Activated CD4-positive, alpha-beta T cell treated with anti-CD3 and anti-CD28 coated beads, Interleukin-2, amount 10 ng/mL, durations not matched to agents 7 days and 5 days (primary cell): ENCODE measurements at regions not wholly inside any gene's neighbourhood (a gene's known extent, or its start where the extent isn't known, plus 50 kb on each side); places are given as distances from the start of the nearest gene placed in this dataset.
"Not testable (repeated sequence)": the region's sequence is repeated elsewhere in the genome, so short reads cannot be mapped to it uniquely, and the experiment has no call there.

Experiments
- CTCF ChIA-PET: fragments of 350-600 bp; sonication (Branson Sonifier 250); formaldehyde crosslinking; loops from one replicate; lab custom pipeline; 2021; ENCODE audit warnings: antibody characterized with exemption; lab: Charles Lee
- POLR2A ChIA-PET: fragments of 350-600 bp; sonication (Branson Sonifier 250); formaldehyde crosslinking; loops from one replicate; lab custom pipeline; 2021; ENCODE audit warnings: antibody characterized with exemption; lab: Charles Lee
- DNase-seq: peaks from one replicate; pipeline ENCODE4 v3.0.0-alpha.2; 2020
- H3K27ac Mint-ChIP-seq: one replicate; pipeline ENCODE4 v1.8.0; 2021; ENCODE audit warnings: mild to moderate bottlenecking, moderate library complexity, mixed read lengths
- H3K27me3 Mint-ChIP-seq: one replicate; pipeline ENCODE4 v1.8.0; 2021; ENCODE audit warnings: mixed read lengths
- H3K36me3 Mint-ChIP-seq: one replicate; pipeline ENCODE4 v1.8.0; 2021; ENCODE audit warnings: low read depth, mixed read lengths
- H3K4me1 Mint-ChIP-seq: one replicate; pipeline ENCODE4 v1.8.0; 2021; ENCODE audit warnings: mixed read lengths
- H3K4me3 Mint-ChIP-seq: one replicate; pipeline ENCODE4 v1.8.0; 2021; ENCODE audit warnings: mild to moderate bottlenecking, moderate library complexity, mixed read lengths
- H3K9me3 Mint-ChIP-seq: one replicate; pipeline ENCODE4 v1.8.0; 2021; ENCODE audit warnings: mixed read lengths

GRCh38 chr6:169370666-169371343 lies 117.2 kb upstream of the THBS2 start:
- ChIA-PET CTCF (no interaction called here), POLR2A (no interaction called here)
- no peaks in the 10 kb centered on the region for H3K27me3 Mint-ChIP-seq
- H3K9me3 Mint-ChIP-seq = peaks cover 2% of the 10 kb centered on the region
- no peak overlapping the region for H3K4me3 Mint-ChIP-seq
- H3K36me3 Mint-ChIP-seq = no peaks in the 10 kb centered on the region
- H3K27ac Mint-ChIP-seq = no peak overlapping the region
- DNase-seq = no peak
- no peaks in the 10 kb centered on the region for H3K4me1 Mint-ChIP-seq

GRCh38 chr6:169370054-169370453 lies 116.4 kb upstream of the THBS2 start:
- Mint-ChIP-seq H3K4me3 (no peak overlapping the region), H3K27me3 (no peaks in the 10 kb centered on the region), H3K4me1 (no peaks in the 10 kb centered on the region), H3K27ac (no peak overlapping the region), H3K9me3 (no peaks in the 10 kb centered on the region), H3K36me3 (no peaks in the 10 kb centered on the region)
- no peak for DNase-seq
- ChIA-PET CTCF (no interaction called here), POLR2A (no interaction called here)

DNA sequence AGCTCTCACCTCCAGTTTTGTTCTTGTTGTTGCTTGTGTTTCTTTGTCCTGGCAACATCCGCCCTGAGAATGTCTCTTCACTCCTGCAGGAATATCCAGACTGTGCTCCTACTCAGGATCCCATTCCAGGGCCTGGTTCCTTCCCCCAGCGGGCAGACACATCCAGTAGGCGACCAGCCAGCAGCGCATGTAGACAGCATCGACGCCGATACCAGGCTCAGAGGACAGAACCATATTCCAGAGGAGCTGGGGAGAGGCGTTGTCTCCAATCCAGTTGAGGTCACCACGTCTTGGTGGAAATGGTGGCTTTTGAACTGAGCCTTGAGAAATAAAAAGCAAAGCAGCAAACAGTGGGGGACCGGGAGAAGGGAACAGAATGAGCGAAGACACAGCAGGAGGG lies 114.6 kb upstream of the THBS2 start:
- DNase-seq = no peak
- CTCF ChIA-PET = no interaction called here
- H3K36me3 Mint-ChIP-seq = no peaks in the 10 kb centered on the region
- POLR2A ChIA-PET = no interaction called here
- H3K4me1 Mint-ChIP-seq = no peaks in the 10 kb centered on the region
- no peak overlapping the region for H3K4me3 Mint-ChIP-seq
- H3K27me3 Mint-ChIP-seq = no peaks in the 10 kb centered on the region
- H3K9me3 Mint-ChIP-seq = no peaks in the 10 kb centered on the region
- H3K27ac Mint-ChIP-seq = no peak overlapping the region

- no peaks in the 10 kb centered on the region for H3K36me3 Mint-ChIP-seq
- H3K9me3 Mint-ChIP-seq = no peaks in the 10 kb centered on the region
- ChIA-PET CTCF (no interaction called here), POLR2A (no interaction called here)
- H3K4me3 Mint-ChIP-seq = no peak overlapping the region
- no peaks in the 10 kb centered on the region for H3K27me3 Mint-ChIP-seq
- no peak for DNase-seq
- no peaks in the 10 kb centered on the region for H3K4me1 Mint-ChIP-seq
- H3K27ac Mint-ChIP-seq = no peak overlapping the region
Measured at GRCh38 chr6:169367507-169367906, 113.9 kb upstream of the THBS2 start.

DNA sequence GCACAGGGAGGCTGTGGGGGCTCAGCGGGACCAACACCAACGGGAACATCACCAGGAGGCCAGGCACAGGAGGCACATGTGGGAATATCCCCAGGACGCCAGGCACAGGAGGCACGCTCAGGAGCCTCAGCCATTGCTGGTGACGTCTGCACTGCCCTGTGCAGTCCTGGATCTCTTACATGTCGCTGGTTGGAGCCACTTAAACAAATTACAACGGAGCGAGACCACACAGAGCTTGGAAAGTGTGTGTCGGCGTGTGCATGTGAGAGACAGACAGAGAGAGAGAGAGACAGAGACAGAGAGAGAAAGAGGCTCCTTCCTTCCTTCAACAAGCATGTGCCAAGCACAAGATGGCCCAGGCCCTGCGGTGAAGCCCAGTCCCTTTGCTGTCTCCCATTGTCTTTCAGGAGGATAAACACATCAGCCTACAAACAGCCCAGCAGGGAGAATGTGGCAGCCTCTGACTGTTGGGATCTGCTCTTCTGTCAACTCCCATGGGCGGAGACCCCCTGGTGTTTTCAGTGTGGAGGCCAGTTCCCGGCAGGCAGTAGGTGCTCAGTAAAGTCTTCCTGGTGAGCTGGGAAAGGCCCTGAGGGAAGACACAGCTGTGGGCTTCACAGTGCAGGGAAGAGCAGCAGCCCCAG lies 112.7 kb upstream of the THBS2 start:
- no peaks in the 10 kb centered on the region for H3K9me3 Mint-ChIP-seq
- no peak for DNase-seq
- no peak overlapping the region for H3K4me3 Mint-ChIP-seq
- no peaks in the 10 kb centered on the region for H3K36me3 Mint-ChIP-seq
- POLR2A ChIA-PET = no interaction called here
- CTCF ChIA-PET = interaction anchor here (0.7 kb wide), 1 partner anchor 931 kb away, joined by 4 read pairs; no protein-coding TSS in a partner anchor
- no peaks in the 10 kb centered on the region for H3K4me1 Mint-ChIP-seq
- no peaks in the 10 kb centered on the region for H3K27me3 Mint-ChIP-seq
- no peak overlapping the region for H3K27ac Mint-ChIP-seq

- POLR2A ChIA-PET = no interaction called here
- H3K4me3 Mint-ChIP-seq = no peak overlapping the region
Measured at GRCh38 chr6:169365567-169366257, 112.1 kb upstream of the THBS2 start.

GRCh38 chr6:169363590-169363989 lies 109.9 kb upstream of the THBS2 start:
- ChIA-PET POLR2A (no interaction called here), CTCF (no interaction called here)
- H3K27ac Mint-ChIP-seq = no peak overlapping the region
- no peaks in the 10 kb centered on the region for H3K36me3 Mint-ChIP-seq
- no peaks in the 10 kb centered on the region for H3K4me1 Mint-ChIP-seq
- DNase-seq = no peak
- H3K9me3 Mint-ChIP-seq = no peaks in the 10 kb centered on the region
- H3K4me3 Mint-ChIP-seq = no peak overlapping the region
- H3K27me3 Mint-ChIP-seq = no peaks in the 10 kb centered on the region

More at GRCh38 chr6:169365567-169366257, 112.1 kb upstream of the THBS2 start:
- Mint-ChIP-seq H3K27ac (no peak overlapping the region), H3K9me3 (no peaks in the 10 kb centered on the region), H3K27me3 (no peaks in the 10 kb centered on the region), H3K36me3 (no peaks in the 10 kb centered on the region), H3K4me1 (no peaks in the 10 kb centered on the region)
- CTCF ChIA-PET = interaction anchor here (0.7 kb wide), 1 partner anchor 931 kb away, joined by 4 read pairs; no protein-coding TSS in a partner anchor
- DNase-seq = no peak

- Mint-ChIP-seq H3K4me1 (no peaks in the 10 kb centered on the region), H3K27ac (no peak overlapping the region), H3K27me3 (no peaks in the 10 kb centered on the region), H3K36me3 (no peaks in the 10 kb centered on the region), H3K4me3 (no peak overlapping the region), H3K9me3 (no peaks in the 10 kb centered on the region)
- POLR2A ChIA-PET = no interaction called here
- CTCF ChIA-PET = no interaction called here
- no peak for DNase-seq
Measured at GRCh38 chr6:169362501-169363121, 109.0 kb upstream of the THBS2 start.

DNA sequence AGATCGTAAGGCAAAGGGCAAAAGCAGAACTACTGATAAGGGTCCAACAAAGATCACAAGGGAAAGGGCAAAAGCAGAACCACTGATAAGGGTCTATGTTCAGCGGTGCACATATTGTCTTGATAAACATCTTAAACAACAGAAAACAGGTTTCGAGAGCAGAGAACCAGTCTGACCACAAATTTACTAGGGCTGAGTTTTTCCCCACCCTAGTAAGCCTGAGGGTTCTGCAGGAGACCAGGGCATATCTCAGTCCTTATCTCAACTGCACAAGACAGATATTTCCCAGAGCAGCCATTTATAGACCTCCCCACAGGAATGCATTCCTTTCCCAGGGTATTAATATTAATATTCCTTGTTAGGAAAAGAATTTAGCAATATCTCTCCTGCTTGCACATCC lies 101.4 kb upstream of the THBS2 start:
- H3K27me3 Mint-ChIP-seq, H3K4me3 Mint-ChIP-seq, POLR2A ChIA-PET, H3K4me1 Mint-ChIP-seq, H3K27ac Mint-ChIP-seq, DNase-seq, H3K9me3 Mint-ChIP-seq, CTCF ChIA-PET, H3K36me3 Mint-ChIP-seq: not testable (repeated sequence)

DNA sequence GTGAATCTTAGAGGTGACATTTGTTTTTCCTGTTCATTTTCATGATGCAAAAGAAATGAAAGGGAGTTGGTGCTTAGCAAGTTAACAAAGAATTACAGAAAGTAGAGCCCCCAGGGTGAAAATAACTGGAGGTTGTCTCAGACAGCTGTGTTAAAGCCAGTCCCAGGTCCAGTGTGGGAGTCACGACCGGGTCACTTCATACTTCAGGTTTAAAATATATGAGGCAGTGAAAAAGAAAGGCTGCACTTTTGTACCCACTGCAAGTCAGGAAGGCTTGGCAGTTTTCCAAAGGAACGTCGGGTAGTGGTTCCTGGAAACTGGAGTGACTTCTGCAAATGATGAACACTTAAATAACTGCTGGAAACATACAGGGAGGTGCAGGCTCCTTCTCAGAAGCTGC lies 91.5 kb upstream of the THBS2 start:
- Mint-ChIP-seq H3K27me3 (peaks cover 6% of the 10 kb centered on the region), H3K9me3 (no peaks in the 10 kb centered on the region), H3K36me3 (no peaks in the 10 kb centered on the region), H3K27ac (no peak overlapping the region), H3K4me1 (no peaks in the 10 kb centered on the region), H3K4me3 (no peak overlapping the region)
- CTCF ChIA-PET = no interaction called here
- POLR2A ChIA-PET = no interaction called here
- DNase-seq = no peak

GRCh38 chr6:169344750-169345065 lies 91.1 kb upstream of the THBS2 start:
- Mint-ChIP-seq H3K27me3 (peaks cover 5% of the 10 kb centered on the region), H3K9me3 (no peaks in the 10 kb centered on the region), H3K36me3 (no peaks in the 10 kb centered on the region), H3K27ac (no peak overlapping the region), H3K4me3 (no peak overlapping the region), H3K4me1 (no peaks in the 10 kb centered on the region)
- ChIA-PET CTCF (no interaction called here), POLR2A (no interaction called here)
- DNase-seq = no peak

- ChIA-PET CTCF (interaction anchor here (0.7 kb wide), 1 partner anchor 45 kb away, joined by 4 read pairs; no protein-coding TSS in a partner anchor), POLR2A (no interaction called here)
- peaks cover 5% of the 10 kb centered on the region for H3K27me3 Mint-ChIP-seq
- H3K27ac Mint-ChIP-seq = no peak overlapping the region
- H3K36me3 Mint-ChIP-seq = no peaks in the 10 kb centered on the region
- DNase-seq = no peak
- no peak overlapping the region for H3K4me3 Mint-ChIP-seq
- no peaks in the 10 kb centered on the region for H3K4me1 Mint-ChIP-seq
- H3K9me3 Mint-ChIP-seq = no peaks in the 10 kb centered on the region
Measured at GRCh38 chr6:169343886-169344749, 90.5 kb upstream of the THBS2 start.
